Erythroblast (primary cell): ENCODE measurements at regions not wholly inside any gene's neighbourhood (a gene's known extent, or its start where the extent isn't known, plus 50 kb on each side); places are given as distances from the start of the nearest gene placed in this dataset.

Source experiments
- GATA1 ChIP-seq: IDR thresholded peaks from 2 replicates; pipeline ENCODE4 v1.6.1; 2011; ENCODE audit warnings: low read depth, mild to moderate bottlenecking, control low read depth, low read length, moderate library complexity
- POLR2A ChIP-seq: IDR thresholded peaks from 2 replicates; pipeline ENCODE4 v1.6.1; 2011; ENCODE audit warnings: mild to moderate bottlenecking, low read length

DNA sequence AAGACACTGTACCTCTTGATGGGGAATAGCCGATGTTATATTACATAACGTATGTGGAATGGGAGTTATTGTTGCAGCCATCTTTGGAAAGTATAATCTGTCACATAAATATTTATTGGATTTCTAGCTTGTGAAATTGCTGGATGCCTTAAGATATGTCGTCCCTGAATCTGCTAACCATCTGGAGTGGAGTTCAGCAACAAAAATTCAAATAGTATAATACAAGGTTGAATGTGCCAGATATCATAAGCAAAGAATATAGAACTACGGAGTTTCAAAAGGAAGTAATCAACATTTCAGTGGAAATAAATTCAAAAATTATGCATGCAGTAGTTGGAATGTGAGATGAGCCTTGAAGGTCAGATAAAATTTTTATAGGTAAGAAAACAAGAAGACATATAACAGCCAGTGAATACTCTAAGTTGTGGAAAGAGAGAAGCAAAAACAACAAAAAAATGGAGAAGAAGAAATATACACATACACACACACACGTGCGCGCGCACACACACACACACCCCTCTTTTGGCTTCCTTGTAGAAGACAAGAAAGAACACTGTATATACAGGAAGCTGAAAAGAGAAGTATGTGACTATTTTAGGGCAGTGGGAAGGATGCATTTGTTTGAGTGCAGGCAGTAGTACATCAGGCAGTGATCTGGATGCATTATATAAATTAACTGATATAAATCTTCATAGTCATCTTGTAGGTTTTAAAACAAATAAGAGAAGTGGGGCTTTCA lies 516.7 kb downstream of the KCNT2 start:
- TF ChIP-seq POLR2A (no peak), GATA1 (no peak)
